GM12873 (cell line): ENCODE measurements at regions not wholly inside any gene's neighbourhood (a gene's known extent, or its start where the extent isn't known, plus 50 kb on each side); places are given as distances from the start of the nearest gene placed in this dataset.

Experiments
- CTCF ChIP-seq: IDR thresholded peaks from 2 replicates; pipeline ENCODE4 v1.5.1; 2012; ENCODE audit warnings: low read depth, mild to moderate bottlenecking, moderate library complexity, low read length, control low read depth; ENCODE audit not compliant: insufficient read depth; ENCODE audit errors: missing control alignments

- TF ChIP-seq CTCF: no peak
Measured at GRCh38 chr3:13206799-13207577, 133.8 kb upstream of the IQSEC1 start.

GRCh38 chr3:13205567-13206143 lies 132.4 kb upstream of the IQSEC1 start:
- TF ChIP-seq CTCF: no peak

GRCh38 chr3:13204177-13204581 lies 130.9 kb upstream of the IQSEC1 start:
- TF ChIP-seq CTCF: no peak

- TF ChIP-seq CTCF: no peak
Measured at GRCh38 chr3:13203398-13204176, 130.4 kb upstream of the IQSEC1 start.

GRCh38 chr3:13202744-13203397 lies 129.6 kb upstream of the IQSEC1 start:
- TF ChIP-seq CTCF: no peak

- TF ChIP-seq CTCF: no peak
Measured at GRCh38 chr3:13201851-13202250, 128.6 kb upstream of the IQSEC1 start.

- TF ChIP-seq CTCF: peak; percentile 39
Measured at GRCh38 chr3:13200946-13201345, 127.7 kb upstream of the IQSEC1 start.
